OCI-M2 (cell line): ENCODE measurements at regions not wholly inside any gene's neighbourhood (a gene's known extent, or its start where the extent isn't known, plus 50 kb on each side); places are given as distances from the start of the nearest gene placed in this dataset.
"Not testable (repeated sequence)": the region's sequence is repeated elsewhere in the genome, so short reads cannot be mapped to it uniquely, and the experiment has no call there.

Source experiments
- DNase-seq: peaks from one replicate; lab custom pipeline; 2025; ENCODE audit not compliant: unreplicated experiment; lab: John Stamatoyannopoulos, UW

- no peak for DNase-seq
Measured at GRCh38 chr5:126139773-126140172, 283.4 kb upstream of the GRAMD2B start.

DNA sequence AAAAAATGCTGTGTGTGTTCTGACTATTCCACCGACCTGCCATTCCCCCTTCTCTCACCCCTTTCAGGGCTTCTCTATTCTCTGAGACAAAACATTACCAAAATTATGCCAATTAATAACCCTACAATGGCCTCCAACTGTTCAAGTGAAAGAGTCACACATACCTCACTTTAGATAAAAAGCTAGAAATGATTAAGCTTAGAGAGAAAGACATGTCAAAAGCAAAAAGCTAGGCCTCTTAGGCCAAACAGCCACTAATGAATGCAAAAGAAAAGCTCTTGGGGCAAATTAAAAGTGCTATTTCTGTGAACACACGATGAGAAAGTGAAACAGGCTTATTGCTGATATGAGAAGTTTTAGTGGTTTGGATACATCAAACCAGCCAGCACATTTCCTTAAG is 279.6 kb upstream of the GRAMD2B start:
- DNase-seq: no peak

DNA sequence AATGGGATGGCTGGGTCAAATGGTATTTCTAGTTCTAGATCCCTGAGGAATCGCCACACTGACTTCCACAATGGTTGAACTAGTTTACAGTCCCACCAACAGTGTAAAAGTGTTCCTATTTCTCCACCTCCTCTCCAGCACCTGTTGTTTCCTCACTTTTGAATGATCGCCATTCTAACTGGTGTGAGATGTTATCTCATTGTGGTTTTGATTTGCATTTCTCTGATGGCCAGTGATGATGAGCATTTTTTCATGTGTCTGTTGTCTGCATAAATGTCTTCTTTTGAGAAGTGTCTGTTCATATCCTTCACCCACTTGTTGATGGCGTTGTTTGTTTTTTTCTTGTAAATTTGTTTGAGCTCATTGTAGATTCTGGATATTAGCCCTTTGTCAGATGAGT is 272.9 kb upstream of the GRAMD2B start:
- not testable (repeated sequence) for DNase-seq

DNA sequence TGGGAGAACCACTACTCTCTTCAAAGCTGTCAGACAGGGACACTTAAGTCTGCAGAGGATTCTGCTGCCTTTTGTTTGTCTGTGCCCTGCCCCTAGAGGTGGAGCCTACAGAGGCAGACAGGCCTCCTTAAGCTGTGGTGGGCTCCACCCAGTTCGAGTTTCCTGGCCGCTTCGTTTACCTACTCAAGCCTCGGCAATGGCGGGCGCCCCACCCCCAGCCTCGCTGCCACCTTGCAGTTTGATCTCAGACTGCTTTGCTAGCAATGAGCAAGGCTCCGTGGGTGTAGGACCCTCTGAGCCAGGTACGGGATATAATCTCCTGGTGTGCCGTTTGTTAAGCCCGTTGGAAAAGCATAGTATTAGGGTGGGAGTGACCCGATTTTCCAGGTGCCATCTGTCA is 267.9 kb upstream of the GRAMD2B start:
- not testable (repeated sequence) for DNase-seq

GRCh38 chr5:126166368-126166767 is 256.8 kb upstream of the GRAMD2B start:
- DNase-seq: no peak

GRCh38 chr5:126168785-126169184 is 254.4 kb upstream of the GRAMD2B start:
- DNase-seq: no peak

- DNase-seq: no peak
Measured at GRCh38 chr5:126171916-126172315, 251.3 kb upstream of the GRAMD2B start.

DNA sequence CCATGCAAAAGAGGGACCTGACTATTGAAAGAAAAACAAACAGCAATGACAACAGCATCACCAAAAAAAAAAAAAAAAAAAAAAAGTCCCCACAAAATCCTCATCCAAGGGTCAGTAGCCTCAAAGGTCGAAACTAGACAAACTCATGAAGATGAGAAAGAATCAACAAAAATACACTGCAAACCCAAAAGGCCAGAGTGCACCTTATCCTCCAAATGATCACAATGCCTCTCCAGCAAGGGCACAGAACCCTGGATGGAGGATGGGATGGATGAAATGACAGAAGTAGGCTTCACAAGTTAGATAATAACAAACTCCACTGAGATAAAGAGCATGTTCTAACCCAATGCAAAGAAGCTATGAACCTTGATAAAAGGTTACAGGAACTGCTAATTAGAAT is 250.4 kb upstream of the GRAMD2B start:
- no peak for DNase-seq

DNA sequence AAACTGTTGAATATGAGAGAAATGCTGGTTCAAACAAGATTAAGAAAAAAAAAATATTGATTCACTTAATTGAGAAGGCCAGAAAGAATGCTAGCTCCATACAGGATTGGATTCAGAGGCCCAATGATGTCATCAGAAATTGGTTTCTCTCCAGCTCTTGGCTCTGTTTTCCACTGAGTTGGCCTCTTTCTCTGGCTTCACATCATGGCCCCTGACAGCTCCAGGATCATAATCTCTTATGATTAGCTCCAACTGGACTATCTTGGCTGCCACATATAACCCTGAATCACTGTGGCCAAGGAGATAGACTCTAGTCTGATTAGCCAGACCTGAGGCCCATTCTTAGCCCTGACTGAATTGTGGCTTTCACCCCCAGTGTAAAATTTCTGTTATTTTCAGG is 244.7 kb upstream of the GRAMD2B start:
- DNase-seq: no peak

- DNase-seq: no peak
Measured at GRCh38 chr5:126182971-126183695, 240.1 kb upstream of the GRAMD2B start.

DNA sequence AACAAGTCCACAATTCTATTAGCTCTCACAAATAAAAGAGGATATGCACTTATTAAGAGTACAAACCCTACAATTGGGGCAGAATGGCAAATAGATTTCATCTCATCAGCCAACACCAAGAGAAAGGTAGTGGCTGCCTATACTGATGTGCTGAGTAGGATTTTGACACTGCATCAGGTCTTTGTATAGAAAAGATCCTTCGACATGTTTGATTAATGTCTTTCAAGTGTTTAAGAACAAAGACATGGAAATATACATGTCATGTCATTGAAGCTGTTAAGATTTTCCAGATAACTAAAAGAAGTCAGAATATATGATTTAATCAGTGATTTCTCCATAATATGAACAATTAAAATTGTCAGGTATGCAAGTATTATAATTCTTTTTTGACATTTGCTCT is 238.7 kb upstream of the GRAMD2B start:
- DNase-seq: no peak

GRCh38 chr5:126186210-126186609 is 237.0 kb upstream of the GRAMD2B start:
- DNase-seq: no peak

DNA sequence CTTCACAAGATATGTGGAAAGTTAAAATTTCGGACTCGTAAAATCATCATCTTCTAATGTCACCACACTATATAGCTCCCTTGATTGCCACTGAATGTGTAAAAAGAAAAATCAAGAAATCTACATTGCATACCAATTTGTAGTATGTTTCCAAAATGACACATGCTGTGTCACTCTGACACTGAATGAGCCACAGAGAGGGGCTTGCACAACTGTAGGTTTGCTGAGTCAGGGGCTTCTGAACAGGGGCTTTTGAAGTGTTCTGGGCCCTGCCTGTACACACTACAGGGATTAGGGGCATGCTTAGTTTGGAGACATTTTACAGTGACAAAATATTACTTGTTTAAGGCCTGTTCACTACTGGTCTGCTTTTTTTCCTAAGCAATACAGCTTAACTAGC is 234.4 kb upstream of the GRAMD2B start:
- no peak for DNase-seq

DNA sequence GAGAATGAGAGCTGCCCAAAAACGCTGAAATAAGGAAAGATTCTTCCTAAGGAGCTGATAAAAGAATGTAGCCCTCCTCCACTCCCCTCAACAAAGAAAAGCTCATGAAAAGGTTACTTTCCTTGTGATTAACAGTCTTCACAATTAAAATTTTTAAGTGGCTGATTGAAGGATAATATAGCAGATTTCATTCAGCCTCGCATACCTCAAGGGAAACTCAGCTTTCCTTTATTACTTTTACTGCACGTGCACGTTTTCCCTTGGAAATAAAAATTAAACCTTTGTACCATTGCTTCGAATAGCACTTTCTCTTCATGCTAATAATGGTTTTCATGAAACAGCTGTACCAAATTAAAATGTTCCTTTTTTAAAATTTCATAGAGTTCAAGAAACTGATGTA is 234.0 kb upstream of the GRAMD2B start:
- no peak for DNase-seq

DNA sequence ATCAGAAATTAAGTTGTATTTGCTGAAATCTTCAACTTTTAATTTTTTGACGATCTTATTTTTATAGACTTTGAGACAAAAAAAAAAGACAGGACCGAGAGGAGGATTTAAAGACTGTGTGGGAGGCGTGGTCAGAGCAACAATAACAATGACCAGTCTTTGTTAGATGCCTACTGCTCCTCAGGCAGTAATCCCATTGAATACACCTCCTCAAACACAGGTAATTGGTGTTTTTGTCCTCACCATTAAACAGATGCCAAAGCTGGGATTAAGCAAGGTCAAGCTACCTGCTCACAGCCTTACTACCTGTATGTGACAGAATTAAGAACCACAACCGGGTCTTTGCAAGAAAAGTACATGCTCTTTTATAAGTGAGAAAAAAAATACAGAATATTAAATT is 233.3 kb upstream of the GRAMD2B start:
- DNase-seq: no peak

- DNase-seq: no peak
Measured at GRCh38 chr5:126192226-126192625, 231.0 kb upstream of the GRAMD2B start.

GRCh38 chr5:126195410-126196100 is 227.7 kb upstream of the GRAMD2B start:
- DNase-seq: no peak

DNA sequence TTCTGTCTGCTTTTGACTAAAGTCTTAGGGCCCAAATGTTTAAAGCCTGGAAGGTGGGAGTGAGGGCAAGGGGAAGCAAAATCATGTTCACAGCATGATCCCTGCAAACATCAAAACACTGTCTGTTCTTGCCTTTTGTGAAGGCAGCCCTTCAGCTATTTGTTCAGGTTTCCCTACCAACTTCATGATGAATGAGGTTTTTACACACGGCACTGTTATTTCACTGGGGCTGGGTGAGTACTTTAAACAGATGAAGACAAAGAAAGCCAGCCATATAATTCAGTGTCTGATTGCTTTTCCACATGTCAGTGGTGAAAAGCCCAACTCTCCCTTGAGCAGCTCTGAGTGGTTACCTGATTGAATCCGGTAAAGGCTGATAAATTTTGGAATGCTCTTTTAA is 224.7 kb upstream of the GRAMD2B start:
- DNase-seq: no peak

DNA sequence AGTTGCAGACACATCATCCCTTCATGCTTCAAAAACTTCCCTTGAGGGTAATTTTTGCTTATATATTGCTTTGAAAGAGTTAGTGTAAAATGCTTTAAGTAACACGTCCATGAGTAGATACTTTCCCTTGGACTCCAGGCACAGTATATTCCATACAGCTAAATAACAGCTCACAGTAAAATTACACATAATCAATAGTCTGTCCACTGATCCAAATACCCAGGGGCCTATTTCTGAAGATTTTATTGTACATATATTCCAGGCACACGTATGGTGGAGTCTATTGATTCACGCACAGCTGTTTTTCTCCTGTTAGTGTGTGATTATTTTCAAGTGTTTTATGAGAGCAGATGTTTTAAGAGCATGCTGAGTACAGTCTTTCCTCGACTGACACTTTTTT is 223.7 kb upstream of the GRAMD2B start:
- DNase-seq: no peak

DNA sequence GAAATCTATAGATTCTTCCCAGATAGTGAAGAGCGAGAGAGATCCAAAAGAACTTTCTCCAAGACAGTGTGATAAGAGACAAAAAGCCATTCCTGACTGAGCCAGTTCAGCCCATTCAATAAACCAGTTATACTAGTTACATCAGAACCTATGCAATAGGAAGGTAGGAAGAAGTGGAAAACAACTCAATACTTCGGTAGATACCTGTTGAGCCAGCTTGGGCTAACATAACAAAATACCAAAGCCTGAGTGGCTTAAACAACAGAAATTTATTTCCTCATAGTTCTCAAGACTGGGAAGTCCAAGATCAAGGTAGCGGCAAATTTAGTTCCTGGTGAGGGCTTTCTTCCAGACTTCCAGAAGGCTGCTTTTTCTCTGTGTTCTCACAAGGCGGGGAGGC is 214.5 kb upstream of the GRAMD2B start:
- DNase-seq: no peak

DNA sequence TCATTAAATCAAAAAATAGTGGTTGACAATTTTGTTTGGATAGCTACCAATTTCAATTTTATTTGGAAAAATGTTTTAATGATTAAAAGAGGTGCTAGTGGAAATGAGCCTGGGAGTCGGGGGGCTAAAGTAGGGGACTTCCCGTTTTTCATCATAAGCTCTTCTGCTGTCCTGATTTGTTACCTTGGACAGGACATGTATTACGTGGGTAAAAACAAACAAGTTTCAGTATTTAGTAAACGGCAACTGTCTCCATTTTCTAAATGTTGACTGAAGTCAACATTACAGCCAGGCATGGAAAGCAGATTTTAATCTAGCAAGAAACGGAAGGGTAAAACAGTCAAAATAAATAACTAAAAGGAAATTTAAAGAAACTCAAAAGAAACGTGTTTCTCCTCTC is 212.3 kb upstream of the GRAMD2B start:
- DNase-seq: no peak

GRCh38 chr5:126219616-126220015 is 203.6 kb upstream of the GRAMD2B start:
- DNase-seq: no peak

GRCh38 chr5:126220725-126221124 is 202.5 kb upstream of the GRAMD2B start:
- DNase-seq: no peak
